Activated CD8-positive, alpha-beta T cell treated with anti-CD3 and anti-CD28 coated beads for 36 hours (primary cell): ENCODE measurements at regions not wholly inside any gene's neighbourhood (a gene's known extent, or its start where the extent isn't known, plus 50 kb on each side); places are given as distances from the start of the nearest gene placed in this dataset.

Experiments used
- ATAC-seq: fragments of 200-7000 bp; cut with Tn5 transposase; one replicate; pipeline ENCODE4 v1.10.0; 2021; ENCODE audit warnings: mild to moderate bottlenecking, moderate library complexity
- CTCF ChIA-PET: fragments of 350-600 bp; sonication (Branson Sonifier 250); formaldehyde crosslinking; loops from one replicate; lab custom pipeline; 2021; ENCODE audit warnings: antibody characterized with exemption; lab: Charles Lee
- POLR2A ChIA-PET: fragments of 350-600 bp; sonication (Branson Sonifier 250); formaldehyde crosslinking; loops from one replicate; lab custom pipeline; 2021; ENCODE audit warnings: antibody characterized with exemption; lab: Charles Lee
- DNase-seq: peaks from one replicate; pipeline ENCODE4 v3.0.0-alpha.2; 2020
- H3K27ac Mint-ChIP-seq: one replicate; pipeline ENCODE4 v1.8.0; 2021; ENCODE audit warnings: mild to moderate bottlenecking, mixed read lengths
- H3K27me3 Mint-ChIP-seq: one replicate; pipeline ENCODE4 v1.8.0; 2021; ENCODE audit warnings: mixed read lengths
- H3K36me3 Mint-ChIP-seq: one replicate; pipeline ENCODE4 v1.8.0; 2021; ENCODE audit warnings: low read depth, mixed read lengths
- H3K4me1 Mint-ChIP-seq: one replicate; pipeline ENCODE4 v1.8.0; 2021; ENCODE audit warnings: low read depth, mixed read lengths
- H3K4me3 Mint-ChIP-seq: one replicate; pipeline ENCODE4 v1.8.0; 2021; ENCODE audit warnings: mild to moderate bottlenecking, moderate library complexity, mixed read lengths
- H3K9me3 Mint-ChIP-seq: one replicate; pipeline ENCODE4 v1.8.0; 2021; ENCODE audit warnings: mixed read lengths
- intact Hi-C: fragments of 100-400 bp; cut with micrococcal nuclease; formaldehyde crosslinking; loops from one replicate; pipeline ENCODE4 v1.10.0; 2022
- TF ChIP-seq, protein P1 (sequence below): fragments of 200-600 bp; IDR thresholded peaks from one replicate; pipeline ENCODE4 v1.8.0; 2022; ENCODE audit warnings: antibody characterized with exemption, mild to moderate bottlenecking

DNA sequence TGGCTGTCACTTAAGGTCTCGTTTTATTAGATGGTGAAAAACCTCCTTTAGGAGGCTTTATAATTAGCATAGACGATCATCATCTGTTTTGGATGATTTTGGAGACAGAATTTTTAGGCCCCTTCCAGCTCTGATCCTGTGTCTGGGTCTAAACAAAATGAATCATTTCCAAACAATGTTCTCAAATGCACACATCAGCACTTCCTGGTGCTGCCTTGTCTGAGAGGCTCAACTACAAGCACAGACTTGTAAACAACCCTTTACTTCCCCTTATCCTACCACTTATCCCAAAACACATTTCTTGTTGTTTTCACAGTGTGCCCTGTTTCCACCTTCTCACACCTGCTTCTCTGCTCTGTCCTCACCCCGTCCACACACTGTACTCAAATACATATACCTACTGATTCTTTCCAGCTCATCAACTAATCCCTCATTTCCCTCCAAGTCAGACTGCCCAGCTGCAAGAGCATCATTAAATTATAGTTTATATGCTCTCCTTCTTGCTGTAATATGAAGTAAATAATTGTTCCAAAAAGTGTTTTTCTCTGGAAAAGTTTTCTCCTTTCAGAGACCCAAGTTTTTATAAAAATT is 71.2 kb upstream of the COL3A1 start:
- H3K4me1 Mint-ChIP-seq: no peaks in the 10 kb centered on the region
- TF ChIP-seq, protein P1, sequence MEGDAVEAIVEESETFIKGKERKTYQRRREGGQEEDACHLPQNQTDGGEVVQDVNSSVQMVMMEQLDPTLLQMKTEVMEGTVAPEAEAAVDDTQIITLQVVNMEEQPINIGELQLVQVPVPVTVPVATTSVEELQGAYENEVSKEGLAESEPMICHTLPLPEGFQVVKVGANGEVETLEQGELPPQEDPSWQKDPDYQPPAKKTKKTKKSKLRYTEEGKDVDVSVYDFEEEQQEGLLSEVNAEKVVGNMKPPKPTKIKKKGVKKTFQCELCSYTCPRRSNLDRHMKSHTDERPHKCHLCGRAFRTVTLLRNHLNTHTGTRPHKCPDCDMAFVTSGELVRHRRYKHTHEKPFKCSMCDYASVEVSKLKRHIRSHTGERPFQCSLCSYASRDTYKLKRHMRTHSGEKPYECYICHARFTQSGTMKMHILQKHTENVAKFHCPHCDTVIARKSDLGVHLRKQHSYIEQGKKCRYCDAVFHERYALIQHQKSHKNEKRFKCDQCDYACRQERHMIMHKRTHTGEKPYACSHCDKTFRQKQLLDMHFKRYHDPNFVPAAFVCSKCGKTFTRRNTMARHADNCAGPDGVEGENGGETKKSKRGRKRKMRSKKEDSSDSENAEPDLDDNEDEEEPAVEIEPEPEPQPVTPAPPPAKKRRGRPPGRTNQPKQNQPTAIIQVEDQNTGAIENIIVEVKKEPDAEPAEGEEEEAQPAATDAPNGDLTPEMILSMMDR: no peak
- DNase-seq: no peak

DNA sequence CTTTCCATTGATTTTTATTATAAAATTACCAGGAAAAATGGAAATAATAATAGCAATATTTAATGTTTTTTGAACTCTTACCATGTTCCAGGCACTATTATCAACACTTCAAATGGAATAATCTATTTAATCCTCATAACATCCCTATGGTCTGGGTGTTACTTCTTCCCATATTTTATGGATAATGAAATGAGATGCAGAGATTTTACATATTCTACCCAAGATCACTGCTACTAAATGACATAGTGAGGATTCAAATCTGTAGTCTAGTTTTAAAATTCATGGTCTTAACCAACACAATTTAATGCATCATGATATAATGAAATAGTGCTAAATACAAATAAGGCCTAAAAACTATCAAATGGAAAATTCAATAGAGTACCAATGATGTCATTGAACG is 70.4 kb upstream of the COL3A1 start:
- DNase-seq (no peak), ATAC-seq (no peak)
- ChIA-PET CTCF (no interaction called here), POLR2A (no interaction called here)
- no peak overlapping the region for H3K4me3 Mint-ChIP-seq
- no peaks in the 10 kb centered on the region for H3K36me3 Mint-ChIP-seq
- H3K4me1 Mint-ChIP-seq: no peaks in the 10 kb centered on the region
- intact Hi-C loops: no loop called here
- H3K27me3 Mint-ChIP-seq: peaks cover 1% of the 10 kb centered on the region
- TF ChIP-seq, protein P1: no peak
- no peak overlapping the region for H3K27ac Mint-ChIP-seq
- no peaks in the 10 kb centered on the region for H3K9me3 Mint-ChIP-seq

More for the DNA sequence above, 71.2 kb upstream of the COL3A1 start:
- H3K9me3 Mint-ChIP-seq: no peaks in the 10 kb centered on the region
- ChIA-PET POLR2A (no interaction called here), CTCF (no interaction called here)
- ATAC-seq: no peak
- intact Hi-C loops: no loop called here
- no peak overlapping the region for H3K27ac Mint-ChIP-seq
- no peak overlapping the region for H3K4me3 Mint-ChIP-seq
- no peaks in the 10 kb centered on the region for H3K36me3 Mint-ChIP-seq
- H3K27me3 Mint-ChIP-seq: peaks cover 1% of the 10 kb centered on the region

DNA sequence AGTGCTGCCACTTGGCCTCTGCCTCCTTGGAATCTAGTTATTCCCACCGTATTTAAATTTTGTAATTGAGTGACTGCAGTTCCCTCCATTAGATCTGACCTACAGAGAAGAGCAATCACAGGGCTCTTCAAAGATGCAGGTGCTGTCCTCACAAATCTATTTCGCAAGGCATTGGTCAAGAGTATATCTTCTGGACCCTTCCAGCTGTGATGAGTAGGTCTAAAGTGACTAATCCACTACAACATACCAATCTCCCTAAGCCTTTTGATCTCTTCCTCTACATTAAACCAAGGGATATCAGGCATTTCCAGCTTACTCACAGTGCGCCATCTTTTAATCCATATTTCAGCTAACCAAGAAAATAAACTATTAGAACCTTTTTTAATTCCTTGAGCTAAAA is 65.1 kb upstream of the COL3A1 start:
- Mint-ChIP-seq H3K4me1 (no peaks in the 10 kb centered on the region), H3K4me3 (no peak overlapping the region), H3K27me3 (no peaks in the 10 kb centered on the region), H3K27ac (no peak overlapping the region), H3K9me3 (no peaks in the 10 kb centered on the region), H3K36me3 (no peaks in the 10 kb centered on the region)
- CTCF ChIA-PET: no interaction called here
- no peak for ATAC-seq
- POLR2A ChIA-PET: no interaction called here
- no peak for DNase-seq
- TF ChIP-seq, protein P1: no peak
- intact Hi-C loops: no loop called here

DNA sequence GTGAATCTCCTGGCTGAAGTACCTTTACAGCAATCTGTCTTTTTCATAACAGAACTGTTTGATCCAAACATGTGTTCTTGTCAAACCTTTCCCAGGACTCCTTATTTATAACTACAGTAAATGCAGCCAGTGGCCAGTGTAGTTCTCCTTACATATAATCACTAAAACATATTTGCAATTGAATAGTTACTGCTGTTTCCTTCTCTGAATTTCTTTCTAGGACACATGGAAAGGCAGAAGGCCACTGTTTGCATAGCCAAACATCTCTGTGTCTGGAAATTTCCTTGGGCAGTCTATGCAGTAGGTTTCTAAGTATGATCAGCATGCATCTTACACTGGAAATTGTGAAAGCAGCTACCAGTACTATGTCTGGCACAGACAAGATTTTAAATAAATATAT is 57.4 kb upstream of the COL3A1 start:
- Mint-ChIP-seq H3K4me1 (no peaks in the 10 kb centered on the region), H3K27ac (no peak overlapping the region), H3K36me3 (no peaks in the 10 kb centered on the region), H3K4me3 (no peak overlapping the region), H3K9me3 (peaks cover 2% of the 10 kb centered on the region), H3K27me3 (no peaks in the 10 kb centered on the region)
- ATAC-seq (no peak), DNase-seq (no peak)
- TF ChIP-seq, protein P1: no peak
- ChIA-PET POLR2A (no interaction called here), CTCF (no interaction called here)
- intact Hi-C loops: no loop called here

DNA sequence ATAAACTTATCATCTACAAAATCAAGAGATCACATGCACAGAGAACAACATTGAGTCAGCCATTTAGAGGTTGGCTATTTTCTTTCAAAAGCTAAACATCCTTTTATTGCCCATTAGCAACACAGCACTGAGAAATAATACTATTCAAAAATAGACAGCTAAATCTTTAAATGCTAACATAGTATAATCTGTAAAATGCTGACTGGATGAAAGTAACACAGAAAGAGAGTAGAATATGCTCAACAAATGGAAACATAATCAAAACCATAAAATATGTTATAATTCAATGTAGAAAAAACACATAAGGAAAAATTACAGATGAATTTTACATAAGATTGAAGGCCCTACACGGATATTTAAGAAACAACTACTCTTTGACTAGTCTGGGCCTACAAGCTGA is 56.5 kb upstream of the COL3A1 start:
- ChIA-PET CTCF (no interaction called here), POLR2A (no interaction called here)
- intact Hi-C loops: no loop called here
- no peak overlapping the region for H3K4me3 Mint-ChIP-seq
- ATAC-seq (no peak), DNase-seq (no peak)
- H3K9me3 Mint-ChIP-seq: peaks cover 2% of the 10 kb centered on the region
- H3K27me3 Mint-ChIP-seq: no peaks in the 10 kb centered on the region
- H3K4me1 Mint-ChIP-seq: no peaks in the 10 kb centered on the region
- TF ChIP-seq, protein P1: no peak
- no peak overlapping the region for H3K27ac Mint-ChIP-seq
- H3K36me3 Mint-ChIP-seq: no peaks in the 10 kb centered on the region
